Astrocyte (in vitro differentiated cells and primary cell): ENCODE measurements at regions not wholly inside any gene's neighbourhood (a gene's known extent, or its start where the extent isn't known, plus 50 kb on each side); places are given as distances from the start of the nearest gene placed in this dataset.

ENCODE experiments used
- DNase-seq: peaks from one replicate; pipeline ENCODE4 v3.0.0-alpha.2; 2010; ENCODE audit warnings: low read depth
- FAIRE-seq: peaks from 2 replicates; lab custom pipeline; 2011; peaks lifted over from hg19 to GRCh38; lab: Jason Lieb, UNC
- H2AFZ ChIP-seq: 2 replicates; pipeline ENCODE4 v1.6.0; 2012; ENCODE audit warnings: low read depth, low read length, inconsistent platforms
- H3K27ac ChIP-seq: 2 replicates; pipeline ENCODE4 v1.5.1; 2011; ENCODE audit warnings: low read depth, low read length, inconsistent platforms
- H3K27me3 ChIP-seq: 2 replicates; pipeline ENCODE4 v1.6.0; 2011; ENCODE audit warnings: low read length, inconsistent platforms; ENCODE audit not compliant: insufficient read depth
- H3K36me3 ChIP-seq: 2 replicates; pipeline ENCODE4 v1.5.1; 2011; ENCODE audit warnings: low read length, inconsistent platforms; ENCODE audit not compliant: insufficient read depth
- H3K4me1 ChIP-seq: 2 replicates; pipeline ENCODE4 v1.5.1; 2011; ENCODE audit warnings: low read length, inconsistent platforms; ENCODE audit not compliant: insufficient read depth
- H3K4me2 ChIP-seq: 2 replicates; pipeline ENCODE4 v1.6.0; 2012; ENCODE audit warnings: low read length, inconsistent platforms
- H3K4me3 ChIP-seq: 2 replicates; pipeline ENCODE4 v1.5.1; 2011; ENCODE audit warnings: low read depth, mild to moderate bottlenecking, low read length, inconsistent platforms; ENCODE audit not compliant: insufficient read depth
- H3K79me2 ChIP-seq: 2 replicates; pipeline ENCODE4 v1.6.0; 2012; ENCODE audit warnings: mild to moderate bottlenecking, low read length, inconsistent platforms; ENCODE audit not compliant: insufficient read depth
- H3K9ac ChIP-seq: 2 replicates; pipeline ENCODE4 v1.6.0; 2012; ENCODE audit warnings: mild to moderate bottlenecking, low read length, inconsistent platforms
- H3K9me3 ChIP-seq: 2 replicates; pipeline ENCODE4 v1.5.1; 2012; ENCODE audit warnings: low read depth, mild to moderate bottlenecking, low read length, inconsistent platforms; ENCODE audit not compliant: insufficient read depth
- H4K20me1 ChIP-seq: 2 replicates; pipeline ENCODE4 v1.6.0; 2012; ENCODE audit warnings: low read length, inconsistent platforms; ENCODE audit not compliant: insufficient read depth
- H3K27ac Mint-ChIP-seq: one replicate; pipeline ENCODE4 v1.8.0; 2021; ENCODE audit warnings: mild to moderate bottlenecking, mixed read lengths; ENCODE audit not compliant: unreplicated experiment
- H3K27me3 Mint-ChIP-seq: one replicate; pipeline ENCODE4 v1.8.0; 2021; ENCODE audit warnings: low read depth, mixed read lengths; ENCODE audit not compliant: unreplicated experiment
- H3K36me3 Mint-ChIP-seq: one replicate; pipeline ENCODE4 v1.8.0; 2021; ENCODE audit warnings: low read depth, mixed read lengths; ENCODE audit not compliant: unreplicated experiment
- H3K4me1 Mint-ChIP-seq: one replicate; pipeline ENCODE4 v1.8.0; 2021; ENCODE audit warnings: low read depth, mixed read lengths; ENCODE audit not compliant: unreplicated experiment
- H3K4me3 Mint-ChIP-seq: one replicate; pipeline ENCODE4 v1.8.0; 2021; ENCODE audit warnings: mild to moderate bottlenecking, moderate library complexity, mixed read lengths; ENCODE audit not compliant: unreplicated experiment
- H3K9me3 Mint-ChIP-seq: one replicate; pipeline ENCODE4 v1.8.0; 2021; ENCODE audit warnings: mild to moderate bottlenecking, mixed read lengths; ENCODE audit not compliant: unreplicated experiment
- CTCF ChIP-seq: IDR thresholded peaks from 2 replicates; pipeline ENCODE4 v1.5.1; 2011; ENCODE audit warnings: low read depth, mild to moderate bottlenecking, inconsistent platforms, low read length, moderate library complexity; ENCODE audit not compliant: insufficient read depth
- EZH2 ChIP-seq: IDR thresholded peaks from 2 replicates; pipeline ENCODE4 v1.6.1; 2012; ENCODE audit warnings: mild to moderate bottlenecking, low read length, inconsistent platforms; ENCODE audit not compliant: insufficient read depth

- H3K4me1 ChIP-seq: no peaks in the 10 kb centered on the region
- H3K4me3 ChIP-seq: no peak overlapping the region
- FAIRE-seq (no peak), DNase-seq (no peak)
- no peaks in the 10 kb centered on the region for H3K36me3 Mint-ChIP-seq
- H3K4me2 ChIP-seq: no peak overlapping the region
- no peaks in the 10 kb centered on the region for H3K27me3 ChIP-seq
- no peak for TF ChIP-seq CTCF
- TF ChIP-seq EZH2: no peak
- H3K27ac Mint-ChIP-seq: no peak overlapping the region
- H4K20me1 ChIP-seq: no peaks in the 10 kb centered on the region
- H3K27me3 Mint-ChIP-seq: no peaks in the 10 kb centered on the region
- peaks cover 3% of the 10 kb centered on the region for H3K9me3 Mint-ChIP-seq
- no peak overlapping the region for H3K27ac ChIP-seq
- H3K4me3 Mint-ChIP-seq: no peak overlapping the region
- no peak overlapping the region for H2AFZ ChIP-seq
- no peaks in the 10 kb centered on the region for H3K79me2 ChIP-seq
- no peaks in the 10 kb centered on the region for H3K36me3 ChIP-seq
- no peaks in the 10 kb centered on the region for H3K4me1 Mint-ChIP-seq
- no peaks in the 10 kb centered on the region for H3K9me3 ChIP-seq
- H3K9ac ChIP-seq: no peak overlapping the region
Observed at GRCh38 chr5:24294333-24294732, 350.4 kb downstream of the CDH10 start.

GRCh38 chr5:24314106-24314505, 330.7 kb downstream of the CDH10 start:
- H3K27ac Mint-ChIP-seq: no peak overlapping the region
- DNase-seq: no peak
- H3K27me3 Mint-ChIP-seq: no peaks in the 10 kb centered on the region
- Histone ChIP-seq H3K27ac (no peak overlapping the region), H3K4me1 (no peaks in the 10 kb centered on the region), H3K27me3 (no peaks in the 10 kb centered on the region), H3K79me2 (no peaks in the 10 kb centered on the region), H2AFZ (no peak overlapping the region), H3K4me2 (no peak overlapping the region), H3K4me3 (no peak overlapping the region), H3K36me3 (no peaks in the 10 kb centered on the region), H3K9me3 (no peaks in the 10 kb centered on the region), H4K20me1 (no peaks in the 10 kb centered on the region), H3K9ac (no peak overlapping the region)
- no peak for TF ChIP-seq EZH2
- no peak for TF ChIP-seq CTCF
- H3K9me3 Mint-ChIP-seq: peaks cover 8% of the 10 kb centered on the region
- no peak overlapping the region for H3K4me3 Mint-ChIP-seq
- no peak for FAIRE-seq
- no peaks in the 10 kb centered on the region for H3K4me1 Mint-ChIP-seq
- H3K36me3 Mint-ChIP-seq: no peaks in the 10 kb centered on the region

- Mint-ChIP-seq H3K9me3 (no peaks in the 10 kb centered on the region), H3K36me3 (no peaks in the 10 kb centered on the region), H3K4me1 (no peaks in the 10 kb centered on the region), H3K27me3 (no peaks in the 10 kb centered on the region), H3K4me3 (no peak overlapping the region), H3K27ac (no peak overlapping the region)
- H3K4me1 ChIP-seq: no peaks in the 10 kb centered on the region
- no peak overlapping the region for H3K9ac ChIP-seq
- no peak overlapping the region for H3K27ac ChIP-seq
- H3K4me3 ChIP-seq: no peak overlapping the region
- H3K36me3 ChIP-seq: no peaks in the 10 kb centered on the region
- H2AFZ ChIP-seq: no peak overlapping the region
- H3K79me2 ChIP-seq: no peaks in the 10 kb centered on the region
- no peak for FAIRE-seq
- H4K20me1 ChIP-seq: no peaks in the 10 kb centered on the region
- no peak for DNase-seq
- TF ChIP-seq CTCF (no peak), EZH2 (no peak)
- H3K9me3 ChIP-seq: no peaks in the 10 kb centered on the region
- no peak overlapping the region for H3K4me2 ChIP-seq
- no peaks in the 10 kb centered on the region for H3K27me3 ChIP-seq
Observed at GRCh38 chr5:24320643-24321042, 324.1 kb downstream of the CDH10 start.
